ENCODE measurements at regions not wholly inside any gene's neighbourhood (a gene's known extent, or its start where the extent isn't known, plus 50 kb on each side); places are given as distances from the start of the nearest gene placed in this dataset.

GRCh38 chr2:145769011-145769716, 1249.2 kb upstream of the ZEB2 start:
- no peak for TF ChIP-seq CTCF (IDR thresholded peaks at IDR 0.05)
- TF ChIP-seq POLR2A (IDR thresholded peaks at IDR 0.05): no peak

Data from Peyer's patch (tissue), 4 donors.